HG02852 (cell line): ENCODE measurements at regions not wholly inside any gene's neighbourhood (a gene's known extent, or its start where the extent isn't known, plus 50 kb on each side); places are given as distances from the start of the nearest gene placed in this dataset.

Experiments used
- ATAC-seq: cut with Tn5 transposase; IDR thresholded peaks from one replicate; pipeline ENCODE4 v1.9.1; 2021; ENCODE audit warnings: mild to moderate bottlenecking, moderate library complexity; ENCODE audit not compliant: unreplicated experiment

DNA sequence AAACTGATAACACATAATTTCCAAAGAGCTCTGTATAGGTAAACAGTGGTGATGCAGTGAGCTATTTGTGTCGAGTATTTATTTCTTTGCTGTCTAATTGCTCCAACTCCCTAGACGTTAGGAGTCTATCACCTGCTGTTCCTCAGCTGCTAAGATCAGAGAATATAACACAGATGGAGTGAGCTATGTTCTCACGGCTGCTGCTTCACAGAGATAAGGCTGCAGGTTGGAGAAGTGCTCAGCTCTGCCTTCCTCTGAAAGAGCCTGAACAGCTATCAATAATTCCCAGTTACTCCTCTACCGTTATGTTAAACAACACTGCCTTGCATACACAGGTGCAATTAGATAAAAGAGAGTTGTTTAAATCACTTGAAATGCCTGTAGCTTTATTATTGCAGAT, 103.2 kb upstream of the MDGA2 start:
- ATAC-seq = no peak

DNA sequence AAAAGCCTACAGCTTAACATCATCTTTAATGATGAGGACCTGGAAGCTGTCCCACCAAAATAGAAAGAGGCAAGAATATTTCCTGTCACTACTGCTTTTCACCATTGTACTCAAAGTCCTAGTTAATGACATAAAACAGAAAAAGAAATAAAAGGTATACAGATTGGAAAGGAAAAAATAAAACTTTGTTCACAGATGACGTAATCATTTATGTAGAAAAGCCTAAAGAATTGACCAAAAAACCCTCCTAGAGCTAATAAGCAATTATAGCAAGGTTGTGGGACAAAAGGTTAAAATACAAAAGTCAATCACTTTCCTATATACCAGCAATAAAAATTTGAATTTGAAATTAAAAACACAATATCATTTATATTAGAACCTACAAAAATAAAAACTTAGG, 97.2 kb upstream of the MDGA2 start:
- ATAC-seq = no peak

DNA sequence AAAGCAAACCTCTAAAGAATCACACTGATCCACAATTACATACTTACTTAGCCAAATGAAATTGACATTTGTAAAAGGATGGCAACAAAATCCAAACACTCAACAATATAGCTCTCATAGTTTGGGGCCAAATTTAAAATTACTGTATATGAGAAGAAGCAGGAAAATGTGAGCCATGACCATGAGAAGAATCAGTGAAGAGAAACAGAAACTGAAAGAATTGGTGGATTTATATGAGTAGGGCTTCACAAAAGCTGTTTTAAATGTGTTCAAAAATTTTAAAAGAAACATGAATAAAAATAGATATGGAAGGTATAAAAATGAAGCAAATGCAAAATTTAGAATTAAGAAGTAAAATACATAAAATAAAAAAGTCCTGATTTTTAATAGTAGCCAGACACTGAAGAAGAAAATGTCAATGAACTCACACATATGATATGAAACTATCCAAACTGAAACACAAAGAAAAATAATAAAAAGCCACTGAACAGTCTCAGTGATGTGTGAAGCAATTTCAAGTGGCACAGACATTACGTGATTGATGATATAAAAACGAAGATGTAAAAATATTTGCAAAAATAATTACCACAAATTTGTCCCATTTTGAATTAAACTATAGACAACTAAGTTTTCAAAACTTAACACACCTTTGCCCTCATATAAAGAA, 87.9 kb upstream of the MDGA2 start:
- no peak for ATAC-seq

DNA sequence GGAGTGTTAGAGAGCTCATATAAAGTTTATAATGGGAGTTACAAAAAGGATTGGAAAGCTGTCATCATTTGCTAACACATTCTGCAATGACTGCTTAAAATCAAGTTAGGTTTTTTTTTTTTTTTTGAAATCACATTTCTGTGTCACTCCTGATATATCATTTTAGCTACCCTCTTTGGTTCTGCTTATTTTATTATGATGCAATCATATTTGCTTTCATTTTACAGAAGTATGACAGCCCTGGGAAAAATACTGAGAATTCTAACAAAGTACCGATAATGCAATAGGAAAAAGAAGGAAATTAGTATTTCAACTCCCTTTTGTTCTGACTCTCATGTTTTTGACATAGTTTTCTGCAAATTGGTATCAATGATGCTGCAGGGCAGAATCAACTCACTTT, 71.6 kb upstream of the MDGA2 start:
- no peak for ATAC-seq

DNA sequence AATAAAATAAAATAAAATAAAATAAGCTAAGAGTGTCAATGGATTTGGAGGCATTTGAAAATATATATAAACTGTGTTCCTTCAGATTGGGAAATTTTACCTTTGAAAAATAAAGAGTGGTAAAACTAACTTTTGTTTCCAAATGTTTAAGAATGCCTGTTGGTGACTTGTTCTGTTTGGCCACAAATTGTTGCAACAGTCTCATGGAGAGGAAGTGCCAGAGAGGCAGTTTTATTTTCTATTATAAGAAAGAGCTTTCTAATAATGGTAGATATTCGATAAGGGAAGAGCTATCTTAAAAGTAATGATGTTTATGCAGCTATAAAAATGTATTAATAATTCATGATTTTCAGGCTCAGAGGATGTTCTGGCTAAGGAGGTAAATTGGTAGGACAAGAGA, 68.8 kb upstream of the MDGA2 start:
- no peak for ATAC-seq

DNA sequence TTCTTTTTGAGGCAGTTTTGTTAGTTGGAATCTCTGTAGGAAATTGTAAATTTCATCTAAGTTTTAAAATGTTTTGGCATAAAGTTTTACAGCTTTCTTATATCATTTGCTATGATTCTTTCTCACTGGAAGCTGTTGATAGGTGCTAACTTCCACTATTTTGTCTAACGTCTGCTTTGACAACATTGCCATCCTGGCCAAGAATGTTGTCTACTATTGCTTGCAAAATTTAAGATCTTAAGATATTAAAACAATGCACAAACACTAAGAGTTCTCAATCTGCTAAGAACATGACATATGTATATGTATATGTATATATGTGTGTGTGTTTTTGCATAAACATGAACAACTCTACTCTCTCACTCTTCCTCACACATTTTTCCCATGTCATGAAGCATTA, 64.1 kb upstream of the MDGA2 start:
- ATAC-seq = no peak

DNA sequence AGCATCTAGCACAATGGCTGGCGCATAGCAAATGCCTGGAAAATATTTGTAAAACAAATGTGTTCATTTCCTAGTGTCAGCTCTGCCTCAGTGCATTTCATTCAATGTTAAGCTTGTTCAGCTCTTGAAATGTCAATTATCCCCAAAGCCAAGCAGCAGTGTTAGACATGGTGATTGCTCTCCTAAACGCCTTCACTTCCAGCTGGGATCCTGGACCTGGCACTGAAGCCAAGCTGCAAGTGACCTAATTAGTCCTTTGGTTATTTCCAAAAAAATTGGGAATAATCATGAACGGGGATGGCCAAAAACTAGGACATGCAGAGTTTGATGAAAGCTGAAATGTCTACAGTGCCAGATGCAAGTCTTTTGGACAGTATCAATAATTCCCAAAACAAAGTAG, 54.9 kb upstream of the MDGA2 start:
- ATAC-seq = no peak
